Loucy (cell line): ENCODE measurements at regions not wholly inside any gene's neighbourhood (a gene's known extent, or its start where the extent isn't known, plus 50 kb on each side); places are given as distances from the start of the nearest gene placed in this dataset.

Experiments
- EZH2phosphoT487 ChIP-seq: fragments of 200-600 bp; IDR thresholded peaks from 2 replicates; pipeline ENCODE4 v1.6.1; 2018; ENCODE audit warnings: antibody characterized with exemption, mild to moderate bottlenecking, moderate library complexity, borderline replicate concordance
- TF ChIP-seq, protein P1 (sequence below): fragments of 200-600 bp; sonication (generic); conservative IDR thresholded peaks from 2 replicates; pipeline ENCODE4 v1.5.1; 2014; ENCODE audit warnings: mild to moderate bottlenecking, antibody characterized with exemption, low read length

DNA sequence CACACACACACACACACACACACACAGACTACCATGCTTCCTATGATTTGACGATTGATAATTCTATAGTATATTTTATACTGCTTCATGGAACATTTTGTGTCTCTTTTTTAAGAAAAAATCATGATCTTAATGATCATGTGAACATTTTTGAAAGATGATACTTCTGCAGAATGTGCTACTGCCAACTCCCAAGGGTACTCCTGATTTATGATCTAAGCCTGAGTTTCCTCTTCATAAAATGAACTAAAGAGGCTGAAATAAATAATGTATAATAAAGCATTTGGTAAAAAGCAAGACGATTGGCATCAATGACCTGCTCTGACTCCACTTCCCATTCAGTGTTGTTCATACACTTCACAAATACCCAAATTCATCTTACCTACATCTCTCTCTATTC is 333.8 kb upstream of the RBMS3 start:
- TF ChIP-seq, protein P1, sequence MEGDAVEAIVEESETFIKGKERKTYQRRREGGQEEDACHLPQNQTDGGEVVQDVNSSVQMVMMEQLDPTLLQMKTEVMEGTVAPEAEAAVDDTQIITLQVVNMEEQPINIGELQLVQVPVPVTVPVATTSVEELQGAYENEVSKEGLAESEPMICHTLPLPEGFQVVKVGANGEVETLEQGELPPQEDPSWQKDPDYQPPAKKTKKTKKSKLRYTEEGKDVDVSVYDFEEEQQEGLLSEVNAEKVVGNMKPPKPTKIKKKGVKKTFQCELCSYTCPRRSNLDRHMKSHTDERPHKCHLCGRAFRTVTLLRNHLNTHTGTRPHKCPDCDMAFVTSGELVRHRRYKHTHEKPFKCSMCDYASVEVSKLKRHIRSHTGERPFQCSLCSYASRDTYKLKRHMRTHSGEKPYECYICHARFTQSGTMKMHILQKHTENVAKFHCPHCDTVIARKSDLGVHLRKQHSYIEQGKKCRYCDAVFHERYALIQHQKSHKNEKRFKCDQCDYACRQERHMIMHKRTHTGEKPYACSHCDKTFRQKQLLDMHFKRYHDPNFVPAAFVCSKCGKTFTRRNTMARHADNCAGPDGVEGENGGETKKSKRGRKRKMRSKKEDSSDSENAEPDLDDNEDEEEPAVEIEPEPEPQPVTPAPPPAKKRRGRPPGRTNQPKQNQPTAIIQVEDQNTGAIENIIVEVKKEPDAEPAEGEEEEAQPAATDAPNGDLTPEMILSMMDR: no peak
- no peak for TF ChIP-seq EZH2phosphoT487
